Ammon's horn (tissue), 1 donor: ENCODE measurements at regions not wholly inside any gene's neighbourhood (a gene's known extent, or its start where the extent isn't known, plus 50 kb on each side); places are given as distances from the start of the nearest gene placed in this dataset.
A peak's percentile ranks its signal among the peaks of the same experiment; 100 is the strongest.

Experiments
- DNase-seq: peaks from one replicate; pipeline ENCODE4 v3.0.0-alpha.2; 2016; ENCODE audit warnings: low spot score

GRCh38 chr17:81345228-81346089, 49.8 kb upstream of the BAHCC1 start:
- peak; percentile 50 for DNase-seq
